Lower leg skin (tissue), 4 donors: ENCODE measurements at regions not wholly inside any gene's neighbourhood (a gene's known extent, or its start where the extent isn't known, plus 50 kb on each side); places are given as distances from the start of the nearest gene placed in this dataset.

ENCODE experiments used
- DNase-seq, 2 donors: peaks; one replicate each; pipeline ENCODE4 v3.0.0-alpha.2; 2019; ENCODE audit warnings: low spot score in 2 of 2
- H3K4me3 ChIP-seq: fragments of 200-600 bp; sonication (generic); 2 replicates; pipeline ENCODE4 v1.5.1; 2017; ENCODE audit warnings: mild to moderate bottlenecking, low read depth; ENCODE audit not compliant: poor library complexity, severe bottlenecking
- CTCF ChIP-seq, 3 donors: fragments of 450-650 bp; IDR thresholded peaks; one replicate each; pipeline ENCODE4 v1.5.1; 2016; ENCODE audit warnings: antibody characterized with exemption in 3 of 3, mild to moderate bottlenecking in 3 of 3, moderate library complexity in 2 of 3
- POLR2A ChIP-seq, 2 donors: fragments of 450-650 bp; IDR thresholded peaks; one replicate each; pipeline ENCODE4 v1.6.1; 2016 to 2017; ENCODE audit warnings: antibody characterized with exemption in 2 of 2, mild to moderate bottlenecking in 1 of 2, moderate library complexity in 1 of 2
- WGBS, 2 donors: methylation state at CpG; one replicate each; pipeline ENCODE4 v1.1.5; 2018; 5-methylcytosine and 5-hydroxymethylcytosine counted together
- intact Hi-C: fragments of 100-400 bp; cut with DNase I; formaldehyde crosslinking; loops from one replicate; pipeline ENCODE4 v1.15.0; 2023; ENCODE audit warnings: low total_unique reads

GRCh38 chr2:145666552-145666951, 1146.6 kb upstream of the ZEB2 start:
- intact Hi-C loops, result no loop called here
- 73% methylated on average over 3 of the region's 3 CpGs for WGBS, 2 donors
- TF ChIP-seq CTCF (IDR thresholded peaks at IDR 0.05) (no peak), POLR2A (IDR thresholded peaks at IDR 0.05) (no peak)
- DNase-seq, result no peak
- H3K4me3 ChIP-seq, result no peak overlapping the region

GRCh38 chr2:145657265-145657664, 1137.3 kb upstream of the ZEB2 start:
- TF ChIP-seq CTCF (IDR thresholded peaks at IDR 0.05) (no peak), POLR2A (IDR thresholded peaks at IDR 0.05) (no peak)
- DNase-seq, result no peak
- no peak overlapping the region for H3K4me3 ChIP-seq
- WGBS, 2 donors, result 75 to 78% methylated on average over 3 of the region's 3 CpGs
- intact Hi-C loops, result no loop called here

- no peak for DNase-seq
- TF ChIP-seq POLR2A (IDR thresholded peaks at IDR 0.05) (no peak), CTCF (IDR thresholded peaks at IDR 0.05) (no peak)
- WGBS, 2 donors, result 89 to 90% methylated on average over 5 of the region's 5 CpGs
- H3K4me3 ChIP-seq, result no peak overlapping the region
- intact Hi-C loops, result no loop called here
Measured at GRCh38 chr2:145655165-145655765, 1135.3 kb upstream of the ZEB2 start.

- intact Hi-C loops, result no loop called here
- H3K4me3 ChIP-seq, result no peak overlapping the region
- no peak for DNase-seq
- 62 to 71% methylated on average over 3 of the region's 3 CpGs for WGBS, 2 donors
- TF ChIP-seq POLR2A (IDR thresholded peaks at IDR 0.05), result no peak
- TF ChIP-seq CTCF (IDR thresholded peaks at IDR 0.05), result no peak
Measured at GRCh38 chr2:145654746-145655145, 1134.8 kb upstream of the ZEB2 start.

GRCh38 chr2:145654156-145654555, 1134.2 kb upstream of the ZEB2 start:
- WGBS, 2 donors, result 78 to 80% methylated on average over 2 of the region's 2 CpGs
- no peak for TF ChIP-seq CTCF (IDR thresholded peaks at IDR 0.05)

GRCh38 chr2:145653553-145653952, 1133.6 kb upstream of the ZEB2 start:
- intact Hi-C loops, result no loop called here
- no peak for TF ChIP-seq POLR2A (IDR thresholded peaks at IDR 0.05)
- no peak for TF ChIP-seq CTCF (IDR thresholded peaks at IDR 0.05)
- DNase-seq, result no peak
- no peak overlapping the region for H3K4me3 ChIP-seq

More at GRCh38 chr2:145654156-145654555, 1134.2 kb upstream of the ZEB2 start:
- intact Hi-C loops, result no loop called here
- no peak for DNase-seq
- H3K4me3 ChIP-seq, result no peak overlapping the region
